ENCODE measurements at regions not wholly inside any gene's neighbourhood (a gene's known extent, or its start where the extent isn't known, plus 50 kb on each side); places are given as distances from the start of the nearest gene placed in this dataset.

DNA sequence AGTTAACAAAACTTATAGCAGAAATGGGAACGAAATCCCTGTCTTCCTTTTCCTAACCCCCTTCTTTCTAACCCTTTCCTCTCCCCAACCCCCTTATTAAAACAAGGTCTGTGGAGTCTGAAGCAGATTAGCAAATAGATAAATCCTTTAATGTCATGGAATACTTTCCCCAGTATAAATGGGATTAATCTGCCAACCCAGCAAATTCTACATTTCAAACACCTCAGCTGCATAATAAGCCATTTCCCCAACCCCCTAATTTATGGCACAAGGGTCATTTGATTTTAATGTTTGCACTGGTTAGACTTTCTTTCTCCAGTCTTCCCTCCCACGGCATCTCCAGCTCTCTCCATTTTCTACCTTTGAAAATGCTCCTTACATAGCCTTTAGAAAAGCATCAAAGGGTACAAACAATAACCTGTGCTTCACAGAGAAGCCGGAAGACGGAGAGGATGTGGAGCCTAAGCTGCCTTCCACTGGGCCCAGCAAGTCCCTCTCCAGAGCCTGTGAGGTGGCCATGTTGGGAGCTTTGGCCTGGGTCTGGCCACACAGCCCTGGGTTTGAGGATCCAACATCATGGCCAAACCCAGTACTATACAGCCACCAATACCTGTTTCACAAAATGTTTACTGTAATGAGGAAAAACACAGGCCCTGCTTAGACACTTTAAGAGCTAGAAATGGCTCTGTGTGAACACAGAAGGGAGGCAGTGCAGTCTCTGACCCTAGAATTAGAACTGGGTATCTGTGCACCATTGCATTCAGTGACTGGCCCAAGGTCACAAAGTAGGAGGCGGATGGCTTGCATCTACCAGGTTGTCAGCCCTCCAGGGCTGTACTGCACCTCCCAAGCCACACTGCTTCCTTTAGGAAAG, 56.9 kb upstream of the SPRY1 start:
- DNase-seq = no peak

DNA sequence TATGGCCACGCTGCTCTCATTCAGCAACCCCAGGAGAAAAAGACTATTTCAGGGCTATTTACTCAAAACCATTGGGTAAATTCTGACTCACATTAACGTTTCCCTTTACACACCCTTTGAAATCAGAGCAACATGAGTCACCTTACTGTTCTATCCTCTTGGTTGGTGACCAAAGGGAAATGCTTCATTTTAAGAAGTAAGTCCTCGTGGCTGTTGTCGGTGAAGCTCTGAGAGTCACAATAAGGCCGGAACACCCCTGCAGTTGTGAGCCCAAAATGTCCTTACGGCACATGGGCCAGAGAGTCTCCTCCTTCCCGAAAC, 56.3 kb upstream of the SPRY1 start:
- peak; percentile 80 for DNase-seq

DNA sequence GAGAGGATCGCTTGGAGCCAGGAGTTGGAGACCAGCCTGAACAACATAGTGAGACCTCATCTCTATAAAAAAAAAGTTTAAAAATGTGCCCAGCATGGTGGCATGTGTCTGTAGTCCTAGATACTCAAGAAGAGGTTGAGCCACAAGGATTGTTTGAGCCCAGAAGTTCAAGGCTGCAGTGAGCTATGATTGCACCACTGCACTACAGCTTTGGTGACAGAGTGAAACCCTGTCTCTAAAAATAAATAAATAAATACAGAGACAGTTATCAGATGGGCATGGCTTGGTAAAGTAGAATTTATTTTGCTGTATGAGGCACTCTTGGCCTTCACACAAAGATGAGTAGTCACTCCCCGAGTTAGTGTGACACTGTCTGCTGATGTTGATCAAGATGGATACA, 54.1 kb upstream of the SPRY1 start:
- no peak for DNase-seq

DNA sequence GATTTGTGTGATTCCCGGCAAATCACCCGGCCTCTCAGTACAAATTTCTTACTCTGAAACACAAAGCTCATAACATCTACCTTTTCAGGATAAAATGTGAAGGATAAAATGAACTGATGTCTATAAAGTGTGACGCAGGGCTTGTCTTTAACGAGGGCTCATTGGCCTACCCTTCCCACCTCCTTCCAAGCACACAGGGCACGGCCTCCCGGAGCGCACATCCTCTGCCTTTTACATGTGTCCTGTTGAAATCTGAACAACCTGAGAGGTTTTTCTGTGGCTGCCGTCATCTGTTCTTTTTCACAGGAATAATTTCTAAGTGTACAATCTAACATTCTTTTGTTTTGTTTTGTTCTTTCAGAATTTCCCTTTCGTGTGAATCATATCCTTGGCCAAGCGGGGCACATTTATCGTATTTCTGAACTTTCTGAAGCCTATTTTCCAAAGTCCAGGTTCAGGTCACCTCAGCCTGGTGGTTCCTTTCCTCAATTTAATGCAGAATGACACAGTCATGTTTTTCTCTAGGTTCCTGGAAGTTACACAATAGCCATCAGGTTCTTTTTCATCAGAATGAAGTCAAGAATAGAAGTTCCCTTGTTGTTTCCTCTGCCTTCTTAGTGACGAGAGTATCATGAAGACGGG, 53.1 kb upstream of the SPRY1 start:
- no peak for DNase-seq

DNA sequence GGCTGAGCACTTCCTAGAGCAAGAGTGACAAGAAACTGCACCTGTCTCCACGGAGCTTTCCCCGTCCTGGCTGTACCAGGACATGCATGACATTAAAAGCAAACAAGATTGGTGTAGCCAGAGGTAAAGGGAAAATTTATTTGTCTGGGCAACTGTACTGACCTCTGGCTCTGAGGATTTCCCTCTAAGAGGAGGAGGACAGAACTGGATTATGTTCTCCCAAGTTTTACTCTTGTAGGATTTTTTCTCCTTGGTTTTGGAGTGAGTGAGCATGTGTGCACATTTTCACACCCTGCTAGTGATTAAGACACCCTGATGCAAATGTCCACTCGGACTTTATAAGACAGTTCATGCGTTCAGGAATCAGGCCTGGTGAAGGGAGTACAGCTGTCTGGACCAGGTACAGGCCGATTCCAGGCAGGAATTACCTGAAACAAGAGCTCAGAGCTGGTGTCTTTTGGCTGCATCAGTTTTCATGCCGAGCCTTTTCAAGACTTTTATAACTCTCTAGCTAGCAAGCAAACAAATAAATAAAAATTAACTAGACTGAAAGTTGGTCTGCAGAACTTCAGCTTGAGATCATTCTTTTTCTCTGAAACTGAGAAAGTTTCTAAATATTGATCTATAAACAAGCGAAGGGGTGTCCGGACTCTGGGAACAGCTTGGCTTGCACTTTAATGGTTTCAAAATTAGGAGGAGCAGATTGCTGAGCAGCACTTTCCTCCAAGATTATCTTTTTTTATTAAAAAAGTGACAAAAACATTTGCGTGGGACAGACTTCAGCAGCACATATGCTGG, 51.3 kb upstream of the SPRY1 start:
- no peak for DNase-seq

DNA sequence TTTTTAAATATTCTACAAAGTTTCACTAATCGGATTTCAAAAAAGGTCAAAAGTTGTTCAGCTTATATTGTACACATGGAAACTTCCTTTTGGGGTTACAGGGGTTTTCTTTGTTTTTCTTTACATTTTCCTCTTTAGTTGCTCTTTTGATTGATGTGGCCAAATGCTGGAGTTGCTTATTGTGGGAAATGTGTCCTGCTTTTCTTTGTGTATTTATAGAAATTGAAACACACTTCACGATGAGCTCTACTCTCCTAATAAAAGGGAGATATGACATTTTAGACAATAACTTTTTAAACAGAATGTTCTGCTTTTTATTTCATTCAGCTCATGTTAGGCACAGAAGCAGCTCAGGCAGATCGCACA, 50.7 kb upstream of the SPRY1 start:
- DNase-seq = no peak

DNA sequence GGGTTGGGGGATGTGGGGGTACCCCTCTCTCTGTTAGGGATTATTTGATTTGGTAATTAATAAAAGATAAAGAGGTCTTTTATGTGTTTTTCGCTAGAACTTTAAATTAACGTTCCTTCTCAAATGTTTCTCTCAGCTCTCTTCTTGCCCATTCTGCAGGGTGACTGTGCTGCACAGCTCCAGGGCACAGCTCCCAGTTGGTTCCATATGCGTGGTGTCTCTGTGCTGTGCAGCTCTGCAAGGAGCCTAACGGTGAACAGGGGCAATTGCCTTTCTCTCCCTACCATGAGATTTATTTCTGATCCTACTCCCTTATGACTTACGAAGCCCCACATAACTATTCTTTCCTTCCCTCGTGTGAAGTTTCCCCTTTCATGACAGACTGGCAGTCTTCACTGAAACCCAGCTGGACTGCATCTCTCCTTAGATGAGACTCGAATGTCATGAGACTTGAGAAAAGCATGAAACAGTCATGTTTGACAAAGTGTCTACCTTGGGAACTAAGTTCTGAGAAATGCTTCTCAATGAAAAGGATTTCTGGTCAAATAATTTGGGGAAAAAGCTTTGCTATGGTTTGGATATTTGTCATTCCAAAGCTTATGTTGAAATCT, 50.2 kb upstream of the SPRY1 start:
- DNase-seq = no peak
